HG03280 (cell line): ENCODE measurements at regions not wholly inside any gene's neighbourhood (a gene's known extent, or its start where the extent isn't known, plus 50 kb on each side); places are given as distances from the start of the nearest gene placed in this dataset.
"Not testable (repeated sequence)": the region's sequence is repeated elsewhere in the genome, so short reads cannot be mapped to it uniquely, and the experiment has no call there.

ENCODE experiments used
- ATAC-seq: cut with Tn5 transposase; IDR thresholded peaks from one replicate; pipeline ENCODE4 v1.9.1; 2021; ENCODE audit warnings: mild to moderate bottlenecking, moderate library complexity; ENCODE audit not compliant: unreplicated experiment

GRCh38 chr6:112459758-112460304, 112.7 kb downstream of the RFPL4B start:
- ATAC-seq = no peak

- ATAC-seq = no peak
These were observed 118.0 kb downstream of the RFPL4B start for GRCh38 chr6:112464901-112465665.

GRCh38 chr6:112466373-112467151, 119.4 kb downstream of the RFPL4B start:
- peak; percentile 79 for ATAC-seq

GRCh38 chr6:112468359-112468758, 121.2 kb downstream of the RFPL4B start:
- no peak for ATAC-seq

- no peak for ATAC-seq
These were observed 122.2 kb downstream of the RFPL4B start for GRCh38 chr6:112469306-112469705.

GRCh38 chr6:112470376-112470775, 123.2 kb downstream of the RFPL4B start:
- ATAC-seq = no peak

- no peak for ATAC-seq
These were observed 123.8 kb downstream of the RFPL4B start for GRCh38 chr6:112470950-112471349.

GRCh38 chr6:112475083-112475482, 128.0 kb downstream of the RFPL4B start:
- no peak for ATAC-seq

GRCh38 chr6:112477125-112477524, 130.0 kb downstream of the RFPL4B start:
- no peak for ATAC-seq

GRCh38 chr6:112478036-112478435, 130.9 kb downstream of the RFPL4B start:
- no peak for ATAC-seq

- ATAC-seq = not testable (repeated sequence)
These were observed 132.8 kb downstream of the RFPL4B start for GRCh38 chr6:112479975-112480374.

GRCh38 chr6:112480553-112480952, 133.4 kb downstream of the RFPL4B start:
- no peak for ATAC-seq

- ATAC-seq = no peak
These were observed 134.1 kb downstream of the RFPL4B start for GRCh38 chr6:112481211-112481610.

- no peak for ATAC-seq
These were observed 135.2 kb downstream of the RFPL4B start for GRCh38 chr6:112482373-112482772.

GRCh38 chr6:112485120-112485826, 138.1 kb downstream of the RFPL4B start:
- no peak for ATAC-seq

- ATAC-seq = no peak
These were observed 138.7 kb downstream of the RFPL4B start for GRCh38 chr6:112485827-112486212.

- ATAC-seq = no peak
These were observed 139.3 kb downstream of the RFPL4B start for GRCh38 chr6:112486454-112486853.

GRCh38 chr6:112488238-112488637, 141.1 kb downstream of the RFPL4B start:
- no peak for ATAC-seq

GRCh38 chr6:112501705-112502104, 154.6 kb downstream of the RFPL4B start:
- ATAC-seq = no peak

- ATAC-seq = no peak
These were observed 155.4 kb downstream of the RFPL4B start for GRCh38 chr6:112502351-112503090.
